VCaP (cell line): ENCODE measurements at regions not wholly inside any gene's neighbourhood (a gene's known extent, or its start where the extent isn't known, plus 50 kb on each side); places are given as distances from the start of the nearest gene placed in this dataset.

Experiments used
- H3K27ac ChIP-seq: fragments of 450-650 bp; 2 replicates; pipeline ENCODE4 v1.5.1; 2017
- TF ChIP-seq, protein P1 (sequence below): fragments of 450-650 bp; conservative IDR thresholded peaks from 2 replicates; pipeline ENCODE4 v1.5.1; 2017; ENCODE audit warnings: mild to moderate bottlenecking, moderate library complexity

GRCh38 chrX:145630806-145631435 is 186.7 kb upstream of the SLITRK2 start:
- TF ChIP-seq, protein P1, sequence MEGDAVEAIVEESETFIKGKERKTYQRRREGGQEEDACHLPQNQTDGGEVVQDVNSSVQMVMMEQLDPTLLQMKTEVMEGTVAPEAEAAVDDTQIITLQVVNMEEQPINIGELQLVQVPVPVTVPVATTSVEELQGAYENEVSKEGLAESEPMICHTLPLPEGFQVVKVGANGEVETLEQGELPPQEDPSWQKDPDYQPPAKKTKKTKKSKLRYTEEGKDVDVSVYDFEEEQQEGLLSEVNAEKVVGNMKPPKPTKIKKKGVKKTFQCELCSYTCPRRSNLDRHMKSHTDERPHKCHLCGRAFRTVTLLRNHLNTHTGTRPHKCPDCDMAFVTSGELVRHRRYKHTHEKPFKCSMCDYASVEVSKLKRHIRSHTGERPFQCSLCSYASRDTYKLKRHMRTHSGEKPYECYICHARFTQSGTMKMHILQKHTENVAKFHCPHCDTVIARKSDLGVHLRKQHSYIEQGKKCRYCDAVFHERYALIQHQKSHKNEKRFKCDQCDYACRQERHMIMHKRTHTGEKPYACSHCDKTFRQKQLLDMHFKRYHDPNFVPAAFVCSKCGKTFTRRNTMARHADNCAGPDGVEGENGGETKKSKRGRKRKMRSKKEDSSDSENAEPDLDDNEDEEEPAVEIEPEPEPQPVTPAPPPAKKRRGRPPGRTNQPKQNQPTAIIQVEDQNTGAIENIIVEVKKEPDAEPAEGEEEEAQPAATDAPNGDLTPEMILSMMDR = no peak

DNA sequence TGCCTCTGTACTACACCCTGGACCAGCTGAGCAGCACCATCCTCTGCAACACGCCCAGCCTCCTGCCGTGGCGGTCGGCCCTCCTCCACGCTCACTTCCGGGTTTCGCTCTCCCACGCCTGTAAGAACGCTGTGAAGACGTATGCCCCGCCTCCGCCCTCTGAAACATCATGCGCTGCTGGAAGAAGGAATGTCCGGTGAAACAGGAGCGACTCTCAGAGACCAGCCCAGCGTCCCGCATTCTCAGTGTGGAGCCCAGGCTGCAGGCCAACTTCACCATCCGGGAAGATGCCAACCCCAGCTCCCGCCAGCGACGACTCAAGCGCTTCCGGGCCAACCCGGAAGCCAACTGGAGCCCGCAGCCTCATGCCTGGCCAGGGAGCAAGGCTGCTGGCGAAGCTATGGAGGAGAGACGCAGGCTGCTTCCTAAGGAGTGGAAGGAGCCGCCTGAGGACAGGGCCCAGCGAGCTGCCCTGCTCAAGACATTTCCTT is 186.1 kb upstream of the SLITRK2 start:
- TF ChIP-seq, protein P1 = no peak
- H3K27ac ChIP-seq = no peak overlapping the region

More at GRCh38 chrX:145630806-145631435, 186.7 kb upstream of the SLITRK2 start:
- no peak overlapping the region for H3K27ac ChIP-seq

DNA sequence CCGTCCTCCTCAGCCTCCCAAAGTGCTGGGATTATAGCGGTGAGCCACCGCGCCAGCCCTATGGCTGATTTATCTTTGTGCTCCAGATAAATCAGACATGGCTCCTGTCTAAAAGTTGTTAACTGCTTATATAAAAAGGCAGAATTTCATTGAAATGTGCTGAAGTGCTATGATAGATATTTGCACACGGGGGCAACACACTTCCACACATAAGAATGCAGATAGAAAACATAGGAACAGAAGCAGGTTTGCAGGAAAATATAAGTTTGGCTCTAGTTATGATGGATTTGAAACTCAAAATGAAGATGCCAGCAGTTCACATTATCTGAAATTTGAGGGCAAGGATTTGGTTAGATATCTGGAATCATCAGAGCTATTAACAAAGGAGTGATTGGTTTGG is 163.1 kb upstream of the SLITRK2 start:
- TF ChIP-seq, protein P1 = no peak
- H3K27ac ChIP-seq = no peak overlapping the region

- TF ChIP-seq, protein P1 = no peak
- H3K27ac ChIP-seq = no peak overlapping the region
Observed at GRCh38 chrX:145673841-145674240, 143.8 kb upstream of the SLITRK2 start.

DNA sequence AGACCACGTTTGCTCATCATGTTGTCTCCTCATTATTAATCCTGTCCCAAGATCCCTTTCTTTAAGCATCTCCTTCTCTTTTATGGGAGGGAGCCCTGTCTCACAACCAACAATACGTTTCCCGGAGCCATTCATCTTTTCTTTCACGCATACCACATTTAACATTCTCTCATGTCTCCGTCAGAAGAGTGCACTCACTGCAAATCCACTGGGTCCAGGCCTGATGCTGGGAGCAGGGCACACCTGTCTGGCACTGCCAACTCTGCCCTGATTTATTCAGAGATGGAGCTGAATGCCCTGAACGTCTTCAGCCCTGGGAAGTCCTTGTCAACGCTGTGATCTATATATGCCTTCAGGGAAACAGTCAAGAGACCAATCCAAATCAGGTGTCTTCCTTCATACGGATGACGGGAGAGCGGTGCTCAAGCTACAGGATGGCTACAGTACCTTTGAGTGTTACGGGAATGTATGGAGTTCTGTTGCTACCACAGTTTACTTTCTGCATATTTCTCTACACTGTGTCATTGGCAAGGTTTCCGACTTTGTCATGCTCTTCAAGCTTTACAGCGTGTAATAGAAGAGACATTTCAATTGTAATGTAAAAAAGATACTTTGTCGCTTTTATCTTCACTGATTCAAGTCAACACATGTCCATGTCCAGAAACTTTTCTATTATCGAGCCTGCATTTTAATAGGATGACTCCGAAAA is 140.4 kb upstream of the SLITRK2 start:
- TF ChIP-seq, protein P1 = no peak
- H3K27ac ChIP-seq = no peak overlapping the region

- no peak overlapping the region for H3K27ac ChIP-seq
- TF ChIP-seq, protein P1 = no peak
Observed at GRCh38 chrX:145682518-145683298, 134.9 kb upstream of the SLITRK2 start.

GRCh38 chrX:145687146-145687545 is 130.5 kb upstream of the SLITRK2 start:
- TF ChIP-seq, protein P1 = no peak

More at GRCh38 chrX:145687146-145687545, 130.5 kb upstream of the SLITRK2 start:
- H3K27ac ChIP-seq = no peak overlapping the region
